HG03196 (cell line): ENCODE measurements at regions not wholly inside any gene's neighbourhood (a gene's known extent, or its start where the extent isn't known, plus 50 kb on each side); places are given as distances from the start of the nearest gene placed in this dataset.
"Not testable (repeated sequence)": the region's sequence is repeated elsewhere in the genome, so short reads cannot be mapped to it uniquely, and the experiment has no call there.

Experiments
- ATAC-seq: cut with Tn5 transposase; IDR thresholded peaks from one replicate; pipeline ENCODE4 v1.9.1; 2021; ENCODE audit not compliant: unreplicated experiment

DNA sequence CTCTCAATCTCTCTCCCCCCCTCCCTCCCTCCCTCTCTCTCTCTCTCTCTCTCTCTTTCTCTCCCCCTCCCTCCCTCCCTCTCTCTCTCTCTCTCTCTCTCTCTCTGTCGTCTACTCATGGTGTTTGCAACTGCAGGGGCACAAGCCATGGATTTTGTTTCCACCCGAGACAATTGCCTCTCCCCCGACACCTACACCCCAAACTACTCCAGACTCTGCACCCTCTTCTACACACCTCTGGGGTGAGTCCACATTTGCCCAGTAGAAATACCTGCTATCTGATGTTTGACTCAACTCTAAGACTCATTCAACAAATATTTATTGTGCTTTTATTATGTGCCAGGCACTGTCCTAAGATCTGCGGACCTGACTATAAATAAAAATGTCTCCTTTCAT, 93.7 kb downstream of the TMEM17 start:
- ATAC-seq: no peak

GRCh38 chr2:62410926-62411456, 95.0 kb downstream of the TMEM17 start:
- ATAC-seq: no peak

DNA sequence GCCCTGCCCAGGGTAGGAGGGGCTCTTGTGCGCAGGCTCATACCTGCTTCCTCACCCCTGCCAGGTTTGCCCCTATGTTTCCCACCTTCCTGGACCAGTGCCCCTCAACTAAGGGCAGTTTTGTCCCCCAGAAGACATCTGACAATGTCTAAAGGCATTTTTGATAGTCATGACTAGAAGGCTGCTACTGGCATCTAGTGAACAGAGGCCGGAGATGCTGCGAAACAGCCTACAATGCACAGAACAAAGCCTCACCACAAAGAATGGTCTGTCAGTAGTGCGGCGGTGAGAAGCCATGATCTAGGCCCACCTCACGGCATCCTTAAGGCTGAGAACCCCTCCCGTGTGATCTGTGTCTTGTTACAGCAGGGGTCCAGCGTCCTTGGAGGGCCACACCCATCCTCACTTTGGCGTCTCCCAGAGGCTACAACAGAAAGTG, 96.0 kb downstream of the TMEM17 start:
- ATAC-seq: no peak

GRCh38 chr2:62409442-62409841, 96.6 kb downstream of the TMEM17 start:
- no peak for ATAC-seq

DNA sequence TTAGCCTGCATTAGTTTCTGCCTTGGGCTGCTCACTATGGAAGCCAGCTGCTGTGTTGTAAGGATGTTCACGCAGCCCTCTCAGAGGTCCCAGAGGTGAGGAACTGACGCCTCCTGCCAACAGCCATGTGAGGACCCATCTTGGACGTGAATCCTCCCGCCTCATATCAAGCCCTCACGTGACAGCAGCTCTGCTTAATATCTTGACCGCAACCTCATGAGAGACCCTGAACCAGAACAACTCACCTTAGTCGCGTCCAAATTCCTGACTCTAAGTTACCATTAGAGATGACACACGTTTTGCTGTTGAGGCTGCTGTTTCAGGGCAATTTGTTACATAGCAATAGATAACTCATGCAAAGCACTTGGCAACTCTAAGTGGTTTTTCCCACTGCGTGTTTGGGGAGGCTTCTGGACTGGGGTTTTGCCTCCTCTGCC, 97.7 kb downstream of the TMEM17 start:
- ATAC-seq: no peak

GRCh38 chr2:62407838-62408237, 98.2 kb downstream of the TMEM17 start:
- no peak for ATAC-seq

- ATAC-seq: no peak
These were observed 98.6 kb downstream of the TMEM17 start for GRCh38 chr2:62407401-62407800.

- ATAC-seq: peak; percentile 60
These were observed 99.4 kb downstream of the TMEM17 start for GRCh38 chr2:62406573-62407043.

DNA sequence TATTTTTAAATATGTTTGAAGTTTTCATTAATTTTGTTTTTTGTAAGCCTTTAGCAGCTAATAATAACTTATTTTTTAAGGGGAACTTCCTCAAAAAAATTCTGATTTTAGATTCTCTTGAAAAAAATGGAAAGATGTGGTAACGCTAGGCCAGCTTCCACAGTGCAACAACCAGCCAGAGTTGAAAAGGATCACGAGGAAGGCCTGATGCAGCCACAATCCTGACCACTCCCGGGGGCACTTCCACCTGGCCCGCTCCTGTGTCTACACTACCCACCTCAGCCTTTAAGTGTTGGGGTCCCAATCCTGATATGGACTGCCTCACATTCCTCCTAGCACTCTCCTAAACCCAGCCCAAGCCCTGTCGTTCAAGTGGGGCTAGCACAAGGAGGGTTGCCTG, 101.1 kb downstream of the TMEM17 start:
- no peak for ATAC-seq

GRCh38 chr2:62402156-62402555, 103.8 kb downstream of the TMEM17 start:
- ATAC-seq: no peak

DNA sequence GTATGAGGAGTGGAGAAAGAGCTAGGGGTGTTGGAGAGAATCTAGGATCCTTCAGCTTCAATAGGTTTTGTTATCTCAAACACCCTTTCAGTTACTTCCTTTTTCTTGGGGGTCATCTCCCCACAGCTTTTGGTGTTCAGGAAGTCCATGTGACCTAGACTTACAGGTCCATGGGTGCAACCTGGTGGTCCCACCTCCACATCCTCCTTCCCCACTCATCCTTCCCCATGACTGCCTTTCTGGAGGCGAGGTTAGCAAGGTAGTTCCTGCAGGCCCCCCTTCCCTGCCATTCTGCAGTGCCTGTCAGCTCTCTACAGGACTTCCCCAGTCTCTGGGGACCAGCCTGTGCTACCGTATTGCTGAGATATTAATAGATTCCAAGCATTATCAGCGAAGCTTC, 107.6 kb downstream of the TMEM17 start:
- no peak for ATAC-seq

- no peak for ATAC-seq
These were observed 109.1 kb downstream of the TMEM17 start for GRCh38 chr2:62396880-62397279.

DNA sequence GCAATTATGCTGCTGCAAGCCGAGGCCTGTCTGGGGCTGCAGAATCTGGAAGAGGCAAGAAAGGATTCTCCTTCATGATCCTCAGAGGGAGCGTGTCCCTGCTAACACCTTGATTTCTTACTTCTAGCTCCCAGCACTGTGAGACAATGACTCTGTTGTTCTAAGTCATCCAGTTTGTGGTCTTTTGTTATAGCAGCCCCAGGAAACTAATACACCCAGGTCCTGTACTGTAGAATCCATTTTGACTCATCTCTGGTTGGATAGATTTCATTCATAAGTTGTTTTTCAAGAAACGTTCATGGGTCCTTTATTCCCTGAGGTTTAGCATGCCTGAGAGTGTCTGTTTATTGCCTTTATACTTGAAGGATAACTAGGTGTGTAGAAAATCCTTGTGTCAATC, 112.7 kb downstream of the TMEM17 start:
- no peak for ATAC-seq

DNA sequence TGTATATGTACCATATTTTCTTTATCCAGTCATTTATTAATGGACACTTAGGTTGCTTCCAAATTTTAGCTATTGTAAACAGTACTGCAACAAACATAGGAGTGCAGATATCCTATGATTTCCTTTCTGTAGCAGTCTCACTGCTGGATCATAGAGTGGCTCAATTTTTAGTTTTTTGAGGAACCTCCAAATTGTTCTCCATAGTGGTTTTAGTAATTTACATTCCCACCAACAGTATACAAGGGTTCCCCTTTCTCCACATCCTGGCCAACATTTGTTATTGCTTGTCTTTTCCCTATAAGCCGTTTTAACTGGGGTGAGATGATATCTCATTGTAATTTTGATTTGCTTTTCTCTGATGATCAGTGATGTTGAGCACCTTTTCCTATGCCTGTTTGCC, 114.3 kb downstream of the TMEM17 start:
- no peak for ATAC-seq

DNA sequence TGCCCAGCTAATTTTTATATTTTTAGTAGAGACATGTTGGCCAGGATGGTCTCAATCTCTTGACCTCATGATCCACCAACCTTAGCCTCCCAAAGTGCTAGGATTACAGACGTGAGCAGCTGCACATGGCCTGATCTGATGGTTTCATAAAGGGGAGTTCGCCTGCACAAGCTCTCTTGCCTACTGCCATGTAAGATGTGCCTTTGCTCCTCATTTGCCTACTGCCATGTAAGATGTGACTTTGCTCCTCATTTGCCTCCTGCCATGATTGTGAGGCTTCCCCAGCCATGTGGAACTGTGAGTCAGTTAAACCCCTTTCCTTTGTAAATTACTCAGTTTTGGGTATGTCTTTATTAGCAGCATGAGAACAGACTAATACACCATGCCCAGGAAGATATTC, 119.6 kb downstream of the TMEM17 start:
- not testable (repeated sequence) for ATAC-seq

DNA sequence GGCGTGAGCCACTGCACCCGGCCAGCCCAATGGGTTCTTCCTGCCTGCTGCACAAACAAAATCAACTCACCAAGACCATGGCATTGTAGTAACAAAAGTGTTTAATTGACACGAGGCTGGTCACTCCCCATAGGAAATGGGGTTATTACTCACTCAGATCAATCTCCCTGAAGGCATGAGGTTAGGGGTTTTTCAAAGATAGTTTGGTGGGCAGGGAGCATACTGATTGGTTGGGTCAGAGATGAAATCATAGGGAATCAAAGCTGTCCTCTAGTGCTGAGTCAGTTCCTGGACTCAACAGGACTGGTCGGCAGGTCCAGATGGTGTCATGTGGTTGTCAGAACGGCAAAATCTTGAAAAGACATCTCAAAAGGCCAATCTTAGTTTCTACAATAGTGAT, 122.1 kb downstream of the TMEM17 start:
- ATAC-seq: no peak

- no peak for ATAC-seq
These were observed 123.2 kb downstream of the TMEM17 start for GRCh38 chr2:62382757-62383156.

DNA sequence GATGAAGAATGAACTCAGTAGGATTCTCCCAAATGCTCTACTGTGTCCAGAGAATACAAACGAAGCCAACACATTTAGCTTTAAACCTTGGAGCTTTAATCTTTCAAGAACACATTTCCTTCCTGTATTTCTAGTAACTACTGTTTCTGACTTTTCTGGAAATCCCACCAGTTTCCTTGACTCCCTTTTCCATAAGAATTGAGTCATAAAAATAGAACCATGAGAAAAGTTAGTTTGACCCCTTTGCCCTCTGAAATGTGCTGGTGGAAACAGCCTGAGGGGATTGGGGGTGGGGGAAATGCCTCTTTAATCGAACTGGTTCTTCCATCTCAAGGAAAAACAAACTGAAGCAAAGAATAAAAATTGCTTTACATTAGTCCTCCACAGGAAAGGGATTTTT, 123.9 kb downstream of the TMEM17 start:
- no peak for ATAC-seq

DNA sequence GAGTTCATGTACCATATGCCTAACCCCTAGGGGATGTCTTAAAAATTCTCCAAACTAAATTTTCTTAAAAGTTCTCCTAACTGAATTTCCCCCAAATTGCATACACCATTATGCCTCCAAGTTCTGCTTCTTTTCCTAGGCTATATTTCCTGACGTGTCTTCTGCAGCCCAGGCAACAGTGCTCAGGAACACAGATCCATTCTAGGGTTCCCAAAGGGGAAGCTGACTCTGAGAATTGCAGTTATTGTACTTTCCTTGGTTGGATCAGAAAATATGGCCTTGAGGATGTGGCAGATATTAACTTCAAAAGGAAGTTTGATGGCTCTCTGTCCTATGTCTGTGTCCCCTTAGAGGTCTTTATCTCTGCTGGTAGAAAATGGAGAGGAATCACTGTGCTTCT, 124.3 kb downstream of the TMEM17 start:
- ATAC-seq: no peak

- ATAC-seq: no peak
These were observed 126.4 kb downstream of the TMEM17 start for GRCh38 chr2:62379566-62379965.

- ATAC-seq: no peak
These were observed 130.9 kb downstream of the TMEM17 start for GRCh38 chr2:62375113-62375420.

- no peak for ATAC-seq
These were observed 131.5 kb downstream of the TMEM17 start for GRCh38 chr2:62374301-62375112.

DNA sequence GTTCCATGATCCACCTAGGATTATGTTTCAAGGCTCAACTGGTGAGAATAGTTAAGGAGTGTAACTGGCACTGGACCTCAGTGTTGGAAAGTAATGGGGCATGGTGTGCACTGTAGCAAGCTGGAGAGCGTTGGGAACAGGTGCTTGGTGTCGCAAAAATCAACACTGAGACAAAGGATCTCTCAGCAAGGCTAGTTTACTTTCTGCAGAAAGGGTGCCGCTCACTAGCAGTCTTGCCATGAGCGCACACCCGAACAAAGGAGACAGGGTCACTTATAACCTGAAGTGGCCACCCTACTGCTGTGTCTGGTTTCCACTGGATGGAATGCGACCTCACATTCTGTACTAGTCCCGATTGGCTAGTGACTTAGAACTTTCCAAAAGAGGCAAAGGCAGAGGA, 133.2 kb downstream of the TMEM17 start:
- no peak for ATAC-seq
